Activated B cell treated with CpG ODN at 0.5 μM for 24 hours (primary cell): ENCODE measurements at regions not wholly inside any gene's neighbourhood (a gene's known extent, or its start where the extent isn't known, plus 50 kb on each side); places are given as distances from the start of the nearest gene placed in this dataset.
"Not testable (repeated sequence)": the region's sequence is repeated elsewhere in the genome, so short reads cannot be mapped to it uniquely, and the experiment has no call there.

Experiments used
- ATAC-seq: fragments of 200-7000 bp; cut with Tn5 transposase; one replicate; pipeline ENCODE4 v1.10.0; 2021; ENCODE audit warnings: low read depth, mild to moderate bottlenecking, moderate library complexity
- CTCF ChIA-PET: fragments of 350-600 bp; sonication (Branson Sonifier 250); formaldehyde crosslinking; loops from one replicate; lab custom pipeline; 2021; ENCODE audit warnings: antibody characterized with exemption; lab: Charles Lee
- POLR2A ChIA-PET: fragments of 350-600 bp; sonication (Branson Sonifier 250); formaldehyde crosslinking; loops from one replicate; lab custom pipeline; 2021; ENCODE audit warnings: antibody characterized with exemption; lab: Charles Lee
- DNase-seq: peaks from one replicate; pipeline ENCODE4 v3.0.0; 2022
- H3K27ac Mint-ChIP-seq: one replicate; pipeline ENCODE4 v1.8.0; 2020; ENCODE audit warnings: mixed read lengths
- H3K27me3 Mint-ChIP-seq: one replicate; pipeline ENCODE4 v1.8.0; 2021; ENCODE audit warnings: mixed read lengths
- H3K36me3 Mint-ChIP-seq: one replicate; pipeline ENCODE4 v1.8.0; 2021; ENCODE audit warnings: low read depth, mixed read lengths
- H3K4me1 Mint-ChIP-seq: one replicate; pipeline ENCODE4 v1.8.0; 2021; ENCODE audit warnings: mixed read lengths
- H3K4me3 Mint-ChIP-seq: one replicate; pipeline ENCODE4 v1.8.0; 2020; ENCODE audit warnings: mild to moderate bottlenecking, mixed read lengths
- H3K9me3 Mint-ChIP-seq: one replicate; pipeline ENCODE4 v1.8.0; 2020; ENCODE audit warnings: mixed read lengths
- intact Hi-C: fragments of 100-400 bp; cut with micrococcal nuclease; formaldehyde crosslinking; loops from one replicate; pipeline ENCODE4 v1.15.1; 2024
- TF ChIP-seq, protein P1 (sequence below): fragments of 200-600 bp; IDR thresholded peaks from one replicate; pipeline ENCODE4 v1.8.0; 2022; ENCODE audit warnings: antibody characterized with exemption, mild to moderate bottlenecking

DNA sequence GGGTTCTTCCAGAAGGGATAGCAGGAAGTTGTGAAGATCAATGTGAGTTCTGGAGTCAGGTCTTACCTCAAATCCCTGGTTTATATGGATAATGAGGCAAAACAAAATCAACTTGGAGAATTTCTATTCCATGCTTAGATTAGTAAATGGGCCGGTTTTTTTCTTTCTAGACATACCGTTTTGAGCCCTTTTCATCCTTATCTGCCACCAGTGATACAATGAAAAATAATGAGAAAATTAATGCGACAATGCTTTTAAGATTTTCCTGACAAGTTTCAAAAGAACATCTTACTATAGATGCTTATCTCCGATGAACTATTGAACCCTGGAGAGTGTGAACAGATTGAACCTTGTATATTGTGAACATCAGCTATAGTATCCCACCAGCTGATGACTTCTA, 262.7 kb downstream of the BTG1 start:
- TF ChIP-seq, protein P1, sequence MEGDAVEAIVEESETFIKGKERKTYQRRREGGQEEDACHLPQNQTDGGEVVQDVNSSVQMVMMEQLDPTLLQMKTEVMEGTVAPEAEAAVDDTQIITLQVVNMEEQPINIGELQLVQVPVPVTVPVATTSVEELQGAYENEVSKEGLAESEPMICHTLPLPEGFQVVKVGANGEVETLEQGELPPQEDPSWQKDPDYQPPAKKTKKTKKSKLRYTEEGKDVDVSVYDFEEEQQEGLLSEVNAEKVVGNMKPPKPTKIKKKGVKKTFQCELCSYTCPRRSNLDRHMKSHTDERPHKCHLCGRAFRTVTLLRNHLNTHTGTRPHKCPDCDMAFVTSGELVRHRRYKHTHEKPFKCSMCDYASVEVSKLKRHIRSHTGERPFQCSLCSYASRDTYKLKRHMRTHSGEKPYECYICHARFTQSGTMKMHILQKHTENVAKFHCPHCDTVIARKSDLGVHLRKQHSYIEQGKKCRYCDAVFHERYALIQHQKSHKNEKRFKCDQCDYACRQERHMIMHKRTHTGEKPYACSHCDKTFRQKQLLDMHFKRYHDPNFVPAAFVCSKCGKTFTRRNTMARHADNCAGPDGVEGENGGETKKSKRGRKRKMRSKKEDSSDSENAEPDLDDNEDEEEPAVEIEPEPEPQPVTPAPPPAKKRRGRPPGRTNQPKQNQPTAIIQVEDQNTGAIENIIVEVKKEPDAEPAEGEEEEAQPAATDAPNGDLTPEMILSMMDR, result no peak
- Mint-ChIP-seq H3K9me3 (no peaks in the 10 kb centered on the region), H3K4me3 (no peak overlapping the region), H3K36me3 (no peaks in the 10 kb centered on the region), H3K27me3 (no peaks in the 10 kb centered on the region), H3K4me1 (peaks cover 8% of the 10 kb centered on the region), H3K27ac (no peak overlapping the region)
- ChIA-PET POLR2A (no interaction called here), CTCF (interaction anchor here (0.7 kb wide), 1 partner anchor 766 kb away, joined by 3 read pairs; no protein-coding TSS in a partner anchor)
- no peak for ATAC-seq
- intact Hi-C loops, result no loop called here
- no peak for DNase-seq

DNA sequence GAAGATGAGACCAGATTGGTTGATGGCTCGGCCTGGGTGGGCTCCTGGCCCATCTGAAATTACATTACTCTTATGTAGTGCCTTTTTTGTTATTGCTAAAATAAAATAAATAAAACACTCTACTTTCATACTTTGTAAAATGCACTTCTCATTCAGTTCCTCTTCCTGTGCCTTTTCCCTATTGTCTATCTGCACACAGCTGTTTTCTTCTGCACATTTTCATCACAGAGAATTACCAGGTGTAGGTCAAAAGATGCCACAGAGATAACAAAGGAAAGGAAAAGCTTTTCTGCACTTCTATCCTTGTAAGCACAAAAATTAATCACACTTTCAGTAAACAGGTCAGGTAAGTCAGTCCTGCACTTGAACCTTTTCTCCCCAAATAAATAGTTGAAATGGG, 265.1 kb downstream of the BTG1 start:
- Mint-ChIP-seq H3K27ac (no peak overlapping the region), H3K4me1 (peaks cover 28% of the 10 kb centered on the region), H3K36me3 (no peaks in the 10 kb centered on the region), H3K4me3 (no peak overlapping the region), H3K9me3 (no peaks in the 10 kb centered on the region), H3K27me3 (no peaks in the 10 kb centered on the region)
- intact Hi-C loops, result no loop called here
- ChIA-PET POLR2A (interaction anchor here (1.0 kb wide), 1 partner anchor 265 kb away, joined by 3 read pairs; the partner anchor contains the start of gene BTG1), CTCF (no interaction called here)
- DNase-seq (no peak), ATAC-seq (no peak)
- TF ChIP-seq, protein P1, result no peak

DNA sequence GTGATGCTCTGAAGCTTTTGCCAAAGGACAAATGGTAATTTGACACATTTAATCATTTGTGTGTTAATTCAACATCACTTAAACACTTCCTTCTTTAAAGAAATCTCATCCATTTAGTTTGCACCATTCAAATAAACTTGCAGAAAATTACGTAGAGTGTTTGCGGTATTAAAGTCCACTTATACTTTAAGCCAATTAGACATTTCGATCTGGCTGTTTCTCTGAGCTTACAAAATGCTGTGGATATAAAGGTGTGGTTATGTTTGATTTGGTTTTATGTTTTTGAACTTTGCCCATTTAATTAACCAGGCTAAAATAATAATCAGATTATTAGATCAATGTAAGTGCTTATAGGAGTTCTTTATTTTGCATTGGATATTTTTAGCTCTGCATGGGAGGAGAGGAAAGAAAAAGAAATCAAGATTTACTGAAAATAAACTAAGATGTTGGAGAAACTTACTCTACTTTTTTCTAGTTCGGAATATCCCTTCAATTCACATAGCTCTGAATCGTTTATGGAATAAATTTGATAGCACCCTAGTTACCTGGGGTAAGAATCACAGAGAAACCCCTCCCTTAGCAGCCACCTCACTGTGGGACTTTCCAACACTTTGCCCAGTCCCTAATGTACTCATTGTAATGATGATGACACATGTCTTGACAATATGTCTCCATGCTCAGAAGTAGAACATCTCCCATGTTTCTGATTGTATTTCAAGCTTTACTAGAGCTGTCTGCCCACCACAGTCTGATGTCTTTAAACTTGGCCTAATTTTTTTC, 268.0 kb downstream of the BTG1 start:
- TF ChIP-seq, protein P1, result no peak
- intact Hi-C loops, result loop anchor here (1.0 to 2.0 kb wide), 2 partner anchors 257 to 717 kb away; no protein-coding TSS in a partner anchor
- POLR2A ChIA-PET, result interaction anchor here (0.8 to 1.9 kb wide), 4 partner anchors 14 to 266 kb away, joined by 3 to 5 read pairs (median 4); no protein-coding TSS in a partner anchor
- Mint-ChIP-seq H3K9me3 (no peaks in the 10 kb centered on the region), H3K27me3 (no peaks in the 10 kb centered on the region), H3K36me3 (no peaks in the 10 kb centered on the region), H3K4me1 (peaks cover 28% of the 10 kb centered on the region), H3K27ac (peak overlapping the region; percentile 83), H3K4me3 (peak overlapping the region; percentile 50)
- ATAC-seq (peak; percentile 62), DNase-seq (no peak)
- CTCF ChIA-PET, result interaction anchor here (0.7 kb wide), 1 partner anchor 568 kb away, joined by 3 read pairs; no protein-coding TSS in a partner anchor

DNA sequence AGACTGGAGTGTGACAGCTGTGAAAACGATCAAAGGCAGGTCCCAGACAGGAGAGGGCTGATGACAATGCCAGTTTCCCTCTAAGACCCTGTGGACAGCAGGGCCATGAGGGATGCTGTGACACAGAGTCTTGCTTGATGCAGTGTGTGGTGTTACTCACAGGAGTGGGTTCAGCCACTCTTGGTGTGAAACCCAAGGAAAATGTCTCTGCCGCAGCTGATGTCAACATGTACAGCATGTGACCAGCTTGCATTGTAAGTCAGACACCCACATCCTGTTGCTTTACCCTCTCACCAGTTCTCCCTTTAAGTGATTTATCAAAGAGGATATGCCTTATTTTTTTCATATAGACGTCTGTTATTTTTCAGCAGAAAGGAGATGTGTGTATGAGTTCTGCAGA, 268.6 kb downstream of the BTG1 start:
- DNase-seq (peak; percentile 25), ATAC-seq (peak; percentile 89)
- H3K27me3 Mint-ChIP-seq, result no peaks in the 10 kb centered on the region
- H3K9me3 Mint-ChIP-seq, result no peaks in the 10 kb centered on the region
- H3K27ac Mint-ChIP-seq, result peak overlapping the region; percentile 83
- H3K36me3 Mint-ChIP-seq, result no peaks in the 10 kb centered on the region
- TF ChIP-seq, protein P1, result no peak
- peak overlapping the region; percentile 50 for H3K4me3 Mint-ChIP-seq
- intact Hi-C loops, result loop anchor here (1.0 kb wide), 1 partner anchor 717 kb away; no protein-coding TSS in a partner anchor
- ChIA-PET CTCF (interaction anchor here (0.7 to 0.9 kb wide), 2 partner anchors 11 to 568 kb away, joined by 3 read pairs; no protein-coding TSS in a partner anchor), POLR2A (interaction anchor here (0.8 to 1.9 kb wide), 4 partner anchors 14 to 267 kb away, joined by 3 to 5 read pairs (median 4); no protein-coding TSS in a partner anchor)
- H3K4me1 Mint-ChIP-seq, result peaks cover 28% of the 10 kb centered on the region

DNA sequence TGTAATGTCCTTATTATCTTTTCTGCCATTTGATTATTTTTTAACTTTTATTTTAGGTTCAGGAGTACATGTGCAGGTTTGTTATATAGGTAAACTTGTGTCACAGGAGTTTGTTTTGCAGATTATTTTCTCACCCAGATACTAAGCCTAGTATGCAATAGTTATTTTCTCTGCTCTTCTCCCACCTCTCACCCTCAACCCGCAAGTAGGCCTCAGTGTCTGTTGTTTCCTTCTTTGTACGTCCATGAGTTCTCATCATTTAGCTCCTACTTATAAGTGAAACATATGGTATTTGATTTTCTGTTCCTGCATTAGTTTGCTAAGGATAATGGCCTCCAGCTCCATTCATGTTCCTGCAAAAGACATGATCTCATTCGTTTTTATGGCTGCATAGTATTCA, 270.0 kb downstream of the BTG1 start:
- H3K27me3 Mint-ChIP-seq, intact Hi-C loops, CTCF ChIA-PET, H3K4me3 Mint-ChIP-seq, POLR2A ChIA-PET, ATAC-seq, DNase-seq, H3K36me3 Mint-ChIP-seq, H3K27ac Mint-ChIP-seq, H3K9me3 Mint-ChIP-seq: not testable (repeated sequence)
- H3K4me1 Mint-ChIP-seq, result peaks cover 28% of the 10 kb centered on the region
